ENCODE measurements at regions not wholly inside any gene's neighbourhood (a gene's known extent, or its start where the extent isn't known, plus 50 kb on each side); places are given as distances from the start of the nearest gene placed in this dataset.

GRCh38 chr3:159265705-159266104 is 463.9 kb downstream of the MFSD1 start:
- no peak overlapping the region for H3K4me3 ChIP-seq (ENCODE audit: low read depth, low read length)
- no peak for TF ChIP-seq CTCF (IDR thresholded peaks at IDR 0.05; ENCODE audit: insufficient read depth, low read length)
- peak; percentile 74 for DNase-seq (ENCODE audit: low read depth)

GRCh38 chr3:159266779-159267178 is 464.9 kb downstream of the MFSD1 start:
- no peak for TF ChIP-seq CTCF (IDR thresholded peaks at IDR 0.05; ENCODE audit: insufficient read depth, low read length)
- no peak for DNase-seq (ENCODE audit: low read depth)
- H3K4me3 ChIP-seq (ENCODE audit: low read depth, low read length), result no peak overlapping the region

GRCh38 chr3:159271799-159272512 is 470.1 kb downstream of the MFSD1 start:
- H3K4me3 ChIP-seq (ENCODE audit: low read depth, low read length), result no peak overlapping the region
- no peak for TF ChIP-seq CTCF (IDR thresholded peaks at IDR 0.05; ENCODE audit: insufficient read depth, low read length)
- no peak for DNase-seq (ENCODE audit: low read depth)

- no peak for TF ChIP-seq CTCF (IDR thresholded peaks at IDR 0.05; ENCODE audit: insufficient read depth, low read length)
- DNase-seq (ENCODE audit: low read depth), result no peak
Observed at GRCh38 chr3:159273070-159273469, 471.2 kb downstream of the MFSD1 start.

GRCh38 chr3:159273608-159274007 is 471.8 kb downstream of the MFSD1 start:
- TF ChIP-seq CTCF (IDR thresholded peaks at IDR 0.05; ENCODE audit: insufficient read depth, low read length), result no peak
- no peak overlapping the region for H3K4me3 ChIP-seq (ENCODE audit: low read depth, low read length)
- DNase-seq (ENCODE audit: low read depth), result peak; percentile 68

More at GRCh38 chr3:159273070-159273469, 471.2 kb downstream of the MFSD1 start:
- H3K4me3 ChIP-seq (ENCODE audit: low read depth, low read length), result no peak overlapping the region

- no peak overlapping the region for H3K4me3 ChIP-seq (ENCODE audit: low read depth, low read length)
- DNase-seq (ENCODE audit: low read depth), result no peak
- TF ChIP-seq CTCF (IDR thresholded peaks at IDR 0.05; ENCODE audit: insufficient read depth, low read length), result no peak
Observed at GRCh38 chr3:159275741-159276140, 473.9 kb downstream of the MFSD1 start.

GRCh38 chr3:159277814-159278213 is 476.0 kb downstream of the MFSD1 start:
- TF ChIP-seq CTCF (IDR thresholded peaks at IDR 0.05; ENCODE audit: insufficient read depth, low read length), result no peak
- DNase-seq (ENCODE audit: low read depth), result no peak

More at GRCh38 chr3:159277814-159278213, 476.0 kb downstream of the MFSD1 start:
- H3K4me3 ChIP-seq (ENCODE audit: low read depth, low read length), result no peak overlapping the region
